Thyroid gland (tissue), 4 donors: ENCODE measurements at regions not wholly inside any gene's neighbourhood (a gene's known extent, or its start where the extent isn't known, plus 50 kb on each side); places are given as distances from the start of the nearest gene placed in this dataset.

Source experiments
- DNase-seq, 2 donors: peaks; one replicate each; pipeline ENCODE4 v3.0.0-alpha.2; 2019
- H3K27ac ChIP-seq, 3 donors: fragments of 200-600 bp; sonication (generic); 1 replicate in 2 of 3; 2 replicates in 1 of 3; pipeline ENCODE4 v1.5.1; 2016 to 2019; ENCODE audit warnings: mild to moderate bottlenecking in 1 of 3, moderate library complexity in 1 of 3
- H3K27me3 ChIP-seq: fragments of 200-600 bp; sonication (generic); one replicate; pipeline ENCODE4 v1.5.1; 2019
- H3K36me3 ChIP-seq, 2 donors: fragments of 200-600 bp; sonication (generic); one replicate each; pipeline ENCODE4 v1.5.1; 2016 to 2019
- H3K4me1 ChIP-seq, 2 donors: fragments of 200-600 bp; sonication (generic); one replicate each; pipeline ENCODE4 v1.5.1; 2017 to 2019
- H3K4me3 ChIP-seq, 3 donors: fragments of 200-600 bp; sonication (generic); replicated peaks in 1 of 3; 1 replicate in 2 of 3; 2 replicates in 1 of 3; pipeline ENCODE4 v1.5.1; 2016; ENCODE audit warnings: mild to moderate bottlenecking in 1 of 3
- H3K9me3 ChIP-seq: fragments of 200-600 bp; sonication (generic); one replicate; pipeline ENCODE4 v1.5.1; 2017
- POLR2A ChIP-seq, 2 donors: fragments of 450-650 bp; IDR thresholded peaks; one replicate each; pipeline ENCODE4 v1.6.1; 2017; ENCODE audit warnings: antibody characterized with exemption in 2 of 2, mild to moderate bottlenecking in 2 of 2, moderate library complexity in 1 of 2
- WGBS, 2 donors: methylation state at CpG; one replicate each; pipeline ENCODE4 v1.1.5; 2017; 5-methylcytosine and 5-hydroxymethylcytosine counted together
- intact Hi-C: fragments of 100-400 bp; cut with DNase I; formaldehyde crosslinking; loops from one replicate; pipeline ENCODE4 v1.15.1; 2023
- TF ChIP-seq, protein P1 (sequence below), 6 experiments: fragments of 200-600 bp in 3 of 6; fragments of 450-650 bp in 3 of 6; sonication (generic) in 3 of 6; IDR thresholded peaks; one replicate each; pipeline ENCODE4 v1.5.1; 2016 to 2019; ENCODE audit warnings: antibody characterized with exemption in 6 of 6, mild to moderate bottlenecking in 2 of 6, inconsistent platforms in 1 of 6, moderate library complexity in 1 of 6

DNA sequence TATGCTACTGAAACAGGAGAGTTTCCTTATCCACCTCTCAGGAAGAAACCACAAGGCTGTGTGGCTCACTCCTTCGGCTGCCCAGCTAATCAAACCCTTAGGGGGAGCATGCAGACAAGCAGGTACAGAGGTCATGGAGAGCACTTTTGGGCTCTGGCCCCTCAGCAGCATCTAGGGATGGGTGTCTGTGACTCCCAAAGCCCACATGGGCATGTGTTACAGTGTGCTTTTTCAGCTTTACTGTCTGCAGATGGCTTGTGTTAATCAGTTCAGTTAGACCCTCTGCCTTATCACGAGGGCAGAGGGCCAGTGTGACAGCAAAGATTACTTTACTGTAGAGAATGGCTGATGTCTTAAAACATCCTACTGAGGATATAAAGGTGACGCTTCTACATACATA, 447.4 kb downstream of the PCDH10 start:
- WGBS, 2 donors = 84 to 86% methylated on average over 3 of the region's 3 CpGs
- H3K4me1 ChIP-seq = no peaks in the 10 kb centered on the region
- intact Hi-C loops = no loop called here

DNA sequence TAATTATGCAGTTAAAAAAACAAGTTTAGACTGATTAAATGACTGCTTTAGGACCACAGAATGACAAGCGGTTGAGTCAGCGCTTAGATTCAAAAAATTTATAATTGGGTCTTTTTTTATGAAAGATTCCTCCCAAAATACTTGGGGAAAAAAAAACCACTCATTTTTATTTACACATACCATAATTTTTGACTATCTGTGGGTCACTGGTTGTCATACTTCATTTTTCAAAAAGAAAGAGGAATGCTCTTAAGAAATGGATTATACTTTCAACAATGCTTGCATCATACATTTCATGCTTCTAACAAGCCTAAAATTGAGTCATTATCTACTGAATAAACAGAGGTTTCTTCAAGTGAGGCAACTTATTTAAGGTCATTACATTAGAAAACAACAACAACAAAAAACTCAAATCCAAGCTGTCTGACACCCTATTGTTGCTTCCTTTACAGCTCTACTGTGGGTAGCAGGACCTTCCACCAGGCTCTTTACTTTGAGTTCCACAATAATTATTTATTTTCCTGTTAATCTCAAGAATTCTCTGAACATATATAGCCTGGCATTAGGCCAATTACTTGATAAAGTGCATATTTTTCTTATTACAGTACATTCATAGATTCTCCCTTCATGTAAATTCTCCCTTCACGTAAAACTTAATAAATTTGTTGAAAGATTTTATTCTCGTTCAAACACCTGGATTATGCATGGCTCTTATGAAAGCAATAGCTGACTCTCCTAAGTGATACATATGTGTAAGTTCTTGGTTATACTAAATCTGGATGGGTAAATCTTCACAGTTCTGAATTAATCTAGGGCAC, 445.5 kb downstream of the PCDH10 start:
- DNase-seq = no peak
- Histone ChIP-seq H3K9me3 (no peaks in the 10 kb centered on the region), H3K4me1 (no peaks in the 10 kb centered on the region), H3K27me3 (no peaks in the 10 kb centered on the region), H3K4me3 (no peak overlapping the region), H3K27ac (no peak overlapping the region), H3K36me3 (no peaks in the 10 kb centered on the region)
- TF ChIP-seq POLR2A (IDR thresholded peaks at IDR 0.05) = no peak
- TF ChIP-seq, protein P1, sequence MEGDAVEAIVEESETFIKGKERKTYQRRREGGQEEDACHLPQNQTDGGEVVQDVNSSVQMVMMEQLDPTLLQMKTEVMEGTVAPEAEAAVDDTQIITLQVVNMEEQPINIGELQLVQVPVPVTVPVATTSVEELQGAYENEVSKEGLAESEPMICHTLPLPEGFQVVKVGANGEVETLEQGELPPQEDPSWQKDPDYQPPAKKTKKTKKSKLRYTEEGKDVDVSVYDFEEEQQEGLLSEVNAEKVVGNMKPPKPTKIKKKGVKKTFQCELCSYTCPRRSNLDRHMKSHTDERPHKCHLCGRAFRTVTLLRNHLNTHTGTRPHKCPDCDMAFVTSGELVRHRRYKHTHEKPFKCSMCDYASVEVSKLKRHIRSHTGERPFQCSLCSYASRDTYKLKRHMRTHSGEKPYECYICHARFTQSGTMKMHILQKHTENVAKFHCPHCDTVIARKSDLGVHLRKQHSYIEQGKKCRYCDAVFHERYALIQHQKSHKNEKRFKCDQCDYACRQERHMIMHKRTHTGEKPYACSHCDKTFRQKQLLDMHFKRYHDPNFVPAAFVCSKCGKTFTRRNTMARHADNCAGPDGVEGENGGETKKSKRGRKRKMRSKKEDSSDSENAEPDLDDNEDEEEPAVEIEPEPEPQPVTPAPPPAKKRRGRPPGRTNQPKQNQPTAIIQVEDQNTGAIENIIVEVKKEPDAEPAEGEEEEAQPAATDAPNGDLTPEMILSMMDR (IDR thresholded peaks at IDR 0.05) = no peak
- intact Hi-C loops = no loop called here
- 84 to 92% methylated on average over 4 of the region's 4 CpGs for WGBS, 2 donors

More for the DNA sequence above, 447.4 kb downstream of the PCDH10 start:
- Histone ChIP-seq H3K27ac (no peak overlapping the region), H3K4me3 (no peak overlapping the region), H3K36me3 (no peaks in the 10 kb centered on the region), H3K27me3 (no peaks in the 10 kb centered on the region), H3K9me3 (no peaks in the 10 kb centered on the region)
- DNase-seq = no peak
- TF ChIP-seq, protein P1 (IDR thresholded peaks at IDR 0.05) = no peak
- TF ChIP-seq POLR2A (IDR thresholded peaks at IDR 0.05) = no peak

DNA sequence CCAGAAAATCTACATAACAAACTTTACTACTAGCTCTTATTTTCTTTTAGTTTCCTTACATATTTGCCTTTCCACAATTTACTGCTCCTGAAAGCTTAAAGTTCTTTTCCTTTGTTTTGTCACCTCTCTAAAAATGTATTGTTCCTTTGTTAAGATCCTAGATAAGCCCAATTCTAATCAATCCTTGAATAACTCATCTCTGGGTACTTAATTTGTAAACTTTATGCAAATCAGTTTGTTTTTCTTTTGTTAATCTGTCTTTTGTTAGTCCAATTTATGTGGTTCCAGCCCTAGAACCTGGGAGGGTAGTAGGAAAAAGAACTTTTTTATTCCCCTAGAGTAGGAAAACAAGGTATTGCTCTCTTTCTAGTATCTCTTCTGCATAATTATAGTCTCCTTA, 444.7 kb downstream of the PCDH10 start:
- no peaks in the 10 kb centered on the region for H3K9me3 ChIP-seq
- H3K4me1 ChIP-seq = no peaks in the 10 kb centered on the region
- H3K27ac ChIP-seq = no peak overlapping the region
- no peaks in the 10 kb centered on the region for H3K36me3 ChIP-seq
- TF ChIP-seq, protein P1 (IDR thresholded peaks at IDR 0.05) = no peak
- TF ChIP-seq POLR2A (IDR thresholded peaks at IDR 0.05) = no peak
- H3K27me3 ChIP-seq = no peaks in the 10 kb centered on the region
- DNase-seq = no peak
- intact Hi-C loops = no loop called here
- H3K4me3 ChIP-seq = no peak overlapping the region

DNA sequence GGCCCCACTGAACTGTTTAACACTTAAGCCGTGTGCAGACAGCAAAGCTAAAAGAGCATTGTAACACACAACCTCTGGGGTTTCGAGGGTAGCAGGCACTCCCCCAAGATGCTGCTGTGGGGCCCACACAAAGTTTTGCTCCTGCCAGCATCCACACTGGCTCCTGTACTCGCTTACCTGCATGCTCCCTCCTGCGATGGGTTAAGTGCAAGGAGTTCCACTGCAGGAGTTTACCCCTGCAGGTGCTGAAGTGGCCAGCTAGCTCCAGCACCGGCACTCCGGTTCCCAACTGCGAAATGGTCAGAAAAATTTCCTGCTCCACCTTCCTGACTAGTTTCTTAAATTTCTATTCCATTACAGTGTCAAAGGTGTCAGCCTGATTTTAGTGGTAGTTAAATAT, 443.5 kb downstream of the PCDH10 start:
- H3K36me3 ChIP-seq = no peaks in the 10 kb centered on the region
- intact Hi-C loops = no loop called here
- H3K4me3 ChIP-seq = no peak overlapping the region
- no peaks in the 10 kb centered on the region for H3K9me3 ChIP-seq
- TF ChIP-seq POLR2A (IDR thresholded peaks at IDR 0.05) = no peak
- TF ChIP-seq, protein P1 (IDR thresholded peaks at IDR 0.05) = no peak
- no peaks in the 10 kb centered on the region for H3K4me1 ChIP-seq
- 77 to 78% methylated on average over 7 of the region's 7 CpGs for WGBS, 2 donors
- no peak for DNase-seq
- no peaks in the 10 kb centered on the region for H3K27me3 ChIP-seq
- H3K27ac ChIP-seq = no peak overlapping the region

DNA sequence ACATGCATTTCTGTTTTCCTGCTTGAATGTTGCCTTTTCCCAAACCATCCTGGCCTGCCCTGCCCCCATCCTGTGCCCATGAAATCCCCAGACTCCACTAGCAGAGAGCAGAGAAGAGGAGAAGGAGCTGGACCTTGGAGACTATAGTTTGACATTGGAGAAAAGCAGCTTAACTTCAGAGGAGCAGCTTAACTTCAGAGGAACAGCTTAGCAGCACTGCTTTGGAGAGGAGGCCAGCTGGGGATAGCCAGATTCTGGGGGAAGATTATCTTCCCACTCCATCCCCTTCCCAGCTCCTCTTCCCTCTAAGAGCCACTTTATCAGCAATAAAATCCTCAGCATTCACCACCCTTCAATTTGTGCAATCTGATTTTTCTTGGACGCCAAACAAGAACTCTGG, 443.0 kb downstream of the PCDH10 start:
- no peak overlapping the region for H3K4me3 ChIP-seq
- WGBS, 2 donors = 82 to 96% methylated on average over 1 of the region's 1 CpG
- intact Hi-C loops = no loop called here
- H3K36me3 ChIP-seq = no peaks in the 10 kb centered on the region
- no peaks in the 10 kb centered on the region for H3K9me3 ChIP-seq
- TF ChIP-seq, protein P1 (IDR thresholded peaks at IDR 0.05) = no peak
- no peak for TF ChIP-seq POLR2A (IDR thresholded peaks at IDR 0.05)
- H3K27ac ChIP-seq = no peak overlapping the region
- H3K27me3 ChIP-seq = no peaks in the 10 kb centered on the region
- H3K4me1 ChIP-seq = no peaks in the 10 kb centered on the region
- no peak for DNase-seq
